WTC11 (cell line): ENCODE measurements at regions not wholly inside any gene's neighbourhood (a gene's known extent, or its start where the extent isn't known, plus 50 kb on each side); places are given as distances from the start of the nearest gene placed in this dataset.

Experiments used
- ATAC-seq: fragments of 200-7000 bp; cut with Tn5 transposase; 2 replicates; pipeline ENCODE4 v1.10.0; 2021; ENCODE audit warnings: mild to moderate bottlenecking, moderate library complexity
- CTCF ChIA-PET: fragments of 300-600 bp; sonication (Branson Sonifier 250); formaldehyde crosslinking; loops from one replicate; lab custom pipeline; 2021; ENCODE audit warnings: antibody characterized with exemption; lab: Charles Lee
- POLR2A ChIA-PET: fragments of 350-600 bp; sonication (Branson Sonifier 250); formaldehyde crosslinking; loops from one replicate; lab custom pipeline; 2021; ENCODE audit warnings: antibody characterized with exemption; lab: Charles Lee
- DNase-seq: peaks from one replicate; pipeline ENCODE4 v3.0.0; 2021; ENCODE audit warnings: low spot score
- H3K27ac Mint-ChIP-seq: 2 replicates; pipeline ENCODE4 v1.8.0; 2021; ENCODE audit warnings: mixed read lengths
- H3K27me3 Mint-ChIP-seq: 2 replicates; pipeline ENCODE4 v1.8.0; 2021; ENCODE audit warnings: low read depth, mild to moderate bottlenecking, moderate library complexity, mixed read lengths
- H3K36me3 Mint-ChIP-seq: 2 replicates; pipeline ENCODE4 v1.8.0; 2021; ENCODE audit warnings: mixed read lengths
- H3K4me1 Mint-ChIP-seq: 2 replicates; pipeline ENCODE4 v1.8.0; 2022; ENCODE audit warnings: mixed read lengths
- H3K4me3 Mint-ChIP-seq: 2 replicates; pipeline ENCODE4 v1.8.0; 2021; ENCODE audit warnings: mild to moderate bottlenecking, moderate library complexity, mixed read lengths
- H3K9me3 Mint-ChIP-seq: 2 replicates; pipeline ENCODE4 v1.8.0; 2021; ENCODE audit warnings: mixed read lengths
- ATF2 ChIP-seq: sonication (generic); formaldehyde crosslinking; IDR thresholded peaks from 2 replicates; pipeline ENCODE4 v1.8.1; 2022; ENCODE audit warnings: low read depth, missing genetic modification reagents, borderline replicate concordance
- CREM ChIP-seq: sonication (generic); formaldehyde crosslinking; IDR thresholded peaks from 2 replicates; pipeline ENCODE4 v1.8.1; 2022; ENCODE audit warnings: mild to moderate bottlenecking, missing genetic modification reagents, moderate library complexity
- ELF4 ChIP-seq: sonication (generic); formaldehyde crosslinking; IDR thresholded peaks from 2 replicates; pipeline ENCODE4 v1.8.1; 2022; ENCODE audit warnings: low read depth, mild to moderate bottlenecking, moderate library complexity, missing genetic modification reagents
- EMX1 ChIP-seq: fragments of 250-450 bp; sonication (Bioruptor Pico); IDR thresholded peaks from 2 replicates; pipeline ENCODE4 v1.8.0; 2021; ENCODE audit warnings: mild to moderate bottlenecking
- FOXP1 ChIP-seq: sonication (generic); formaldehyde crosslinking; IDR thresholded peaks from 2 replicates; pipeline ENCODE4 v1.8.0; 2022; ENCODE audit warnings: missing genetic modification reagents, mild to moderate bottlenecking, moderate library complexity, borderline replicate concordance
- FOXP4 ChIP-seq: sonication (generic); formaldehyde crosslinking; IDR thresholded peaks from 2 replicates; pipeline ENCODE4 v1.8.0; 2022; ENCODE audit warnings: mild to moderate bottlenecking, missing genetic modification reagents
- GABPB1 ChIP-seq: sonication (generic); formaldehyde crosslinking; IDR thresholded peaks from 2 replicates; pipeline ENCODE4 v1.8.1; 2023; ENCODE audit warnings: mild to moderate bottlenecking, missing genetic modification reagents
- GRHL2 ChIP-seq: fragments of 250-450 bp; sonication (Bioruptor Pico); IDR thresholded peaks from 2 replicates; pipeline ENCODE4 v1.8.0; 2022; ENCODE audit warnings: mild to moderate bottlenecking, moderate library complexity; ENCODE audit not compliant: insufficient replicate concordance, severe bottlenecking
- GTF2I ChIP-seq: fragments of 250-450 bp; sonication (Bioruptor Pico); conservative IDR thresholded peaks from 2 replicates; pipeline ENCODE4 v1.4.0; 2021; ENCODE audit warnings: mild to moderate bottlenecking
- JAZF1 ChIP-seq: fragments of 250-450 bp; sonication (Bioruptor Pico); IDR thresholded peaks from 2 replicates; pipeline ENCODE4 v1.9.0; 2021; ENCODE audit warnings: moderate library complexity, mild to moderate bottlenecking, inconsistent platforms
- MLX ChIP-seq: sonication (generic); formaldehyde crosslinking; IDR thresholded peaks from 2 replicates; pipeline ENCODE4 v1.8.1; 2023; ENCODE audit warnings: mild to moderate bottlenecking, missing genetic modification reagents, moderate library complexity
- MXD4 ChIP-seq: fragments of 250-450 bp; sonication (Bioruptor Pico); IDR thresholded peaks from 2 replicates; pipeline ENCODE4 v1.8.0; 2021; ENCODE audit warnings: mild to moderate bottlenecking, moderate library complexity, borderline replicate concordance
- NFATC4 ChIP-seq: fragments of 250-450 bp; sonication (Bioruptor Pico); IDR thresholded peaks from 2 replicates; pipeline ENCODE4 v1.9.0; 2021; ENCODE audit warnings: mild to moderate bottlenecking
- NFE2L1 ChIP-seq: sonication (generic); formaldehyde crosslinking; IDR thresholded peaks from 2 replicates; pipeline ENCODE4 v1.8.1; 2023; ENCODE audit warnings: missing genetic modification reagents
- NR1H2 ChIP-seq: sonication (generic); formaldehyde crosslinking; IDR thresholded peaks from 2 replicates; pipeline ENCODE4 v1.9.0; 2021; ENCODE audit warnings: mild to moderate bottlenecking, moderate library complexity, missing genetic modification reagents
- NR3C1 ChIP-seq: sonication (generic); formaldehyde crosslinking; conservative IDR thresholded peaks from 2 replicates; pipeline ENCODE4 v1.8.1; 2023; ENCODE audit warnings: low read depth, mild to moderate bottlenecking, missing genetic modification reagents
- SMAD4 ChIP-seq: sonication (generic); formaldehyde crosslinking; IDR thresholded peaks from 2 replicates; pipeline ENCODE4 v1.8.0; 2022; ENCODE audit warnings: mild to moderate bottlenecking, missing genetic modification reagents
- TCF7 ChIP-seq: sonication (generic); formaldehyde crosslinking; IDR thresholded peaks from 2 replicates; pipeline ENCODE4 v1.8.0; 2022; ENCODE audit warnings: mild to moderate bottlenecking, low read depth, missing genetic modification reagents, moderate library complexity
- USF2 ChIP-seq: sonication (generic); formaldehyde crosslinking; IDR thresholded peaks from 2 replicates; pipeline ENCODE4 v1.8.1; 2023; ENCODE audit warnings: mild to moderate bottlenecking, missing genetic modification reagents, moderate library complexity
- ZMAT4 ChIP-seq: fragments of 250-450 bp; sonication (Bioruptor Pico); IDR thresholded peaks from 2 replicates; pipeline ENCODE4 v1.9.0; 2021; ENCODE audit warnings: mild to moderate bottlenecking
- ZNF121 ChIP-seq: sonication (generic); formaldehyde crosslinking; IDR thresholded peaks from 2 replicates; pipeline ENCODE4 v1.8.0; 2023; ENCODE audit warnings: missing genetic modification reagents
- ZNF219 ChIP-seq: sonication (generic); formaldehyde crosslinking; IDR thresholded peaks from 2 replicates; pipeline ENCODE4 v1.8.0; 2023; ENCODE audit warnings: missing genetic modification reagents, mild to moderate bottlenecking, borderline replicate concordance
- ZNF317 ChIP-seq: sonication (generic); formaldehyde crosslinking; IDR thresholded peaks from 2 replicates; pipeline ENCODE4 v1.8.1; 2023; ENCODE audit warnings: low read depth, mild to moderate bottlenecking, moderate library complexity, missing genetic modification reagents, borderline replicate concordance
- ZNF423 ChIP-seq: fragments of 250-450 bp; sonication (Bioruptor Pico); IDR thresholded peaks from 2 replicates; pipeline ENCODE4 v2.1.2; 2022; ENCODE audit warnings: mild to moderate bottlenecking, moderate library complexity

- TF ChIP-seq GRHL2 (CRISPR knock-in tag): no peak
- TF ChIP-seq EMX1 (CRISPR knock-in tag): no peak
- no peak for TF ChIP-seq NR1H2
- TF ChIP-seq FOXP4 (CRISPR knock-in tag): no peak
- TF ChIP-seq ZNF219 (CRISPR knock-in tag): no peak
- no peak for TF ChIP-seq CREM (CRISPR knock-in tag)
- no peak for TF ChIP-seq ZNF423 (CRISPR knock-in tag)
- ATAC-seq (no peak), DNase-seq (no peak)
- POLR2A ChIA-PET: no interaction called here
- peaks cover 6% of the 10 kb centered on the region; the same call in 1 of the 2 replicates for H3K27me3 Mint-ChIP-seq
- H3K36me3 Mint-ChIP-seq: peaks cover 11% of the 10 kb centered on the region
- H3K9me3 Mint-ChIP-seq: peaks cover 37% of the 10 kb centered on the region
- H3K4me1 Mint-ChIP-seq: peaks cover 5% of the 10 kb centered on the region; the same call in 1 of the 2 replicates
- H3K4me3 Mint-ChIP-seq: no peak overlapping the region
- CTCF ChIA-PET: no interaction called here
- H3K27ac Mint-ChIP-seq: no peak overlapping the region
Observed at GRCh38 chr20:56986476-56986875, 280.0 kb downstream of the BMP7 start.

GRCh38 chr20:56986931-56987720, 279.3 kb downstream of the BMP7 start:
- Mint-ChIP-seq H3K36me3 (peaks cover 11% of the 10 kb centered on the region), H3K4me1 (peaks cover 5% of the 10 kb centered on the region; the same call in 1 of the 2 replicates), H3K4me3 (no peak overlapping the region), H3K9me3 (peaks cover 37% of the 10 kb centered on the region), H3K27me3 (peaks cover 6% of the 10 kb centered on the region; the same call in 1 of the 2 replicates), H3K27ac (no peak overlapping the region)
- ChIA-PET POLR2A (no interaction called here), CTCF (interaction anchor here (1.7 kb wide), 1 partner anchor 13 kb away, joined by 7 read pairs; no protein-coding TSS in a partner anchor)
- DNase-seq (no peak), ATAC-seq (no peak)
- TF ChIP-seq MXD4: no peak
- no peak for TF ChIP-seq ATF2 (CRISPR knock-in tag)
- no peak for TF ChIP-seq CREM (CRISPR knock-in tag)
- TF ChIP-seq ELF4 (CRISPR knock-in tag): no peak
- no peak for TF ChIP-seq GABPB1 (CRISPR knock-in tag)
- no peak for TF ChIP-seq ZMAT4
- no peak for TF ChIP-seq GTF2I
- TF ChIP-seq NR1H2: no peak
- no peak for TF ChIP-seq MLX (CRISPR knock-in tag)
- no peak for TF ChIP-seq NFE2L1
- no peak for TF ChIP-seq USF2 (CRISPR knock-in tag)
- no peak for TF ChIP-seq JAZF1 (CRISPR knock-in tag)
- no peak for TF ChIP-seq ZNF317 (CRISPR knock-in tag)
- TF ChIP-seq TCF7 (CRISPR knock-in tag): no peak
- TF ChIP-seq NFATC4 (CRISPR knock-in tag): no peak
- TF ChIP-seq FOXP1: no peak
- TF ChIP-seq SMAD4 (CRISPR knock-in tag): no peak
- no peak for TF ChIP-seq NR3C1 (CRISPR knock-in tag)
- no peak for TF ChIP-seq ZNF121
- TF ChIP-seq ZNF219 (CRISPR knock-in tag): no peak
